Left renal pelvis (tissue), 4 donors: ENCODE measurements at regions not wholly inside any gene's neighbourhood (a gene's known extent, or its start where the extent isn't known, plus 50 kb on each side); places are given as distances from the start of the nearest gene placed in this dataset.

ENCODE experiments used
- DNase-seq, 4 donors: peaks; one replicate each; pipeline ENCODE4 v3.0.0-alpha.2; 2013; ENCODE audit warnings: low read depth in 4 of 4, low spot score in 3 of 4

DNA sequence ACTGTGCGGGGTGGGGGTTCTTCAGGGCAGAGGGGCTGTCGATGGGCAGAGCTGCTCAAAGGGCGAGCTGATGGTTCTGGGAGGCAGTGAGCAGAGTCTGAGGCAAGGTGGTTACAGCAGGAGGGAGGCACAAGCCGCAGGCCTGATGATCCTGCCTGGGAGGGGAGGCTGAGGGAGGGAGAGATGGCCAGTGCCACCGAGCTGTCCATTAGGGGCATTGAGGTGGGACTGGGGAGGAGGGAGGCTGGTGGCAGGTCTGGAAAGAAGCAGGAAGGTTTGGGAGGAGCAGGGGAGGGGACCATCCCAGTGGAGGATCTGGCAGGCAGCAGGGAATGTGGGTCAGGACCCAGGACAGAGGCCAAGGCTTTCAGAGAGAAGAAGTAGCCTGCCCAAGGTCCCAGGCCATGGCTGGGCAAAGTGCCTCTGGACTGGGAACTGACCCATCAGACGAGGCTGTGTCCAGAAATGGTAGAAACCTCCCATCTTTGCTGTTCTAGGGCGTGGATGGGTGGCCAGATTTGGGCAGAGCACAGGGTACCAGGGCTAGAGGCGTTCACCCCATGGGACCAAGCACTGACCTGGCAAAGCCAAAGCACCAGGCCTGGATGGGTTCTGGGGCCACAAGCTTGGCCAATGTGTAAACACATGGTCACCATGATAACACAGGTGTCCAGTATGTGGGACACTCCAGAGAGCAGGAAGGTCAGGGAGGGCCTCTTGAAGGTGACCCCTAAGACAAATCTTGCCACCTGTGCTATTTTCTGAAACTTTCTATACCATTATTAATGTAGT is 55.5 kb downstream of the INHBB start:
- no peak for DNase-seq

DNA sequence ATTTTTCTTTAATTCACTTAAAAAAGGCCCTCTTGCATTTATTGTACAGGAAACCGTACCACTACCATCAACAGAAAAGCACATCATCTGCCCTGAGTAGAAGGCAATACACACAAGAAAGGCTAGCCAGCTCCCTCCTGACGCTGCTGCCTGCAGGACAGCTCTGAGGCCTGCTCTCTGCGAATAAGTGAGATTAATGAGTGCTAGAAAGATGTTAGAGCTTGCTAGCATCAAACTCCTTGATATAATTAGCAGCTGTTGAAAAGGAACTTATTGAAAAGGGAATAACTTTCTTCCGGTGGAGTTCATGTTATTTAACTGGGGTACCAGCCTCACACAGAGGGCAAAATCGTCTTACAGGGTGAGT is 56.1 kb downstream of the INHBB start:
- no peak for DNase-seq

DNA sequence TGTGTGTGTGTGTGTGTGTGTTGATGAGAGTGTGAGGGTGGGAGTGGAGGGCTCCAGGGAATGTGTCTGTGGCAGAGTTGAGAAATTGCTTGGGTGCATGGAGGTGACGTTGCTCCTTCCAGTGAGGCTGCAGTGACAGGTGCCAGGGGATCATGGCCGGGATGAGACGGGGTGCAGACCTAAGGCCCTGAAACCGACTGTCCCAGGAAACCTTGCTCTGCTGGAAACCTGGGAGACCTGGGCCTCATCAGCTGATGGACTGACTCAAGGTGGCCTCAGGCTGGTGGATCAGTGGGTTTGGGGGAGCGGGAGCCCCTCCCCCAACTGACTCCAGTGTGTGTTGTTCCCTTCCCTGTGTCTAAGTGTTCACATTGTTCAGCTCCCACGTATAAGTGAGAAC is 56.6 kb downstream of the INHBB start:
- DNase-seq: no peak

DNA sequence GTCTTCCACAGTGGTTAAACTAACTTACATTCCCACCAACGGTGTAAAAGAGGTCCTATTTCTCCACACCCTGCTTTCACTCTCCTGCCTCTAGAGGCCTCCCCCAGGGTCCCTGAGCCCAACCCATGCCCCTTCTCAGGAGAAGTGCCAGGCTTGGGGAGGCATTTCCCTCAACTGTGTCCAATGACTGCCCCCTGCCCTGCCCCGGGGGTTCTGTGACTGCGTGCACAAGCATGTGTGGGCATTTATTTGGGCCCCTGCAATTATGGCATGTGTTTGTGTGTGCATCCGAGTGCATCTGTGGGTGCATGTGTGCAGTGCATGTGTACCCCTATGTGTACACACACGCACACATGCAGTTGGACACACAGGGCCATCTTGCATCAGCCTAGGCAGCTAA is 57.3 kb downstream of the INHBB start:
- DNase-seq: no peak

DNA sequence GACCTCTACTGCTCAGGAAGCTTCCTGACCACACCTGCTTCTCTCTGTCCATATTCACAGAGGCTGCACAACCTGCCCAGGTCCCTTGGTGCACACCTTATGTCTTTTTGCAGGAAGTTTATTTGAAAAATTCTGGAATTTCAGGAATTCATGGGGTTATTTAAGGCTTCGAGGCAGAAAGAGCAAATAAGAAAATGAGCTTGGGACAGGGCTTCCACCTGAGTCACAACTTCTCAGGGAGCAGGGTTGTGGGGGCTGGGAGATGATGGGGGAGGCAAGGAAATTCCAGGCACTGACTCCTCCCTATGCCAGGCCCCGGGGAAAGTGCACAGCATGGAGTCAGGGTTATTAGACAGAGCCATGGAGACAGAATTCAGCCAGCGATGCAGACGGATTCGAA is 57.7 kb downstream of the INHBB start:
- DNase-seq: no peak

DNA sequence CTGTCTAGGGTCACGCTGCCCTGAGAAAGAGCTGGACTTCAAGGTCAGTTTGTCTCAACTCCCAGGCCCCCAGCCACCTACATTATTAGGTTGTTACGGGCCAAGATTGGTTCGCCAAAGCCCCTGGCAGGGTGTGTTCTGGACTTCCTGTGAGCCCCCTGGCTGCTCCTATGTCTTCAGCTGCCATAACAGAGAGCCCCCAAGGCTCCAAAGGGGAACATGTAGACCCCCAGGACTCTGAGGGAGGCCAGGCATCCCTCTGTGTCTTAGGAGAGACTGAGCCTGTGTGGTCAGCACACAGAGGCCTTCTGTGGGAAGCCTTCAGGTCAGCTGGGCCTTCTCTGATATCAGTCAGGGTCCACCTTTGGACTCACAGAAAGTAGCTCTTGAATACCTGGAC is 58.3 kb downstream of the INHBB start:
- no peak for DNase-seq

DNA sequence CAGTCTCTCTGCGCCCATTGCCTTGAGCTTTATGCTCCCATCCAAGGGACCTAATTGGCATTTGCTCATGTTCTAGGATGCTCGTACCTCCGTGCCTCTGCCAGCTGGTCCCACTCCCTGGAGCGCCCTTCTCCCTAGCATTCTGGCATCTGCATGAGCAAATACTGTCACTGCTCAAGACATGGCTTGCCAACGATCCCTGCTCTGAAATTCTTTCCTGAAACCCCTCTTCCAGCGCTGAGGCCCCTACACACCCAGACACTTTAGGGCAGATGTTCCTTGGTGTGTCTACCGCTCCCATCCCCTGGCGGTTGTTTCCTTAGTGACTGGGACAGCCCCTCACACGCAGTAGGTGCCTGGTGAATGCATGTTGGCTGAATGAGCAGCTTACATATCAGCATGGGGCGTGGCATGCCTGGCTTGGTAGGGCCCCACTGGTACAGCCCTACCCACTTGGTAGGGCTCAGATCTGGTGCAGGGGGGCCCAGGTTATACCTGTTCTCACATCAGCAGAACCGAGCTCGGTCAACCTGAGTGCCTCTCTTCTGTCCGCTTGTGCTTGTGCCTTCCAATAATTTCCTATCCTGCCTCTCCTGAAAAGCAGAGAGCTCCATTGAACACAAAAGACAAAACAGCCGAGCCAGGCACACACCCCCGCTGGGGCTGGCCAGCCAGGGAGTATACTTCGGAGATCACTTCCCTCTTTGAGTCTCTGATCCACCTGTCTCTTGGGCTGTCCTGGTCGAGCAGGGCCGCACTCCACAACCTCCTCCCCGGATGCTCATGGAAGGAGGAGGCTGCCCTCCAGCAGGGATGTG is 59.2 kb downstream of the INHBB start:
- no peak for DNase-seq

DNA sequence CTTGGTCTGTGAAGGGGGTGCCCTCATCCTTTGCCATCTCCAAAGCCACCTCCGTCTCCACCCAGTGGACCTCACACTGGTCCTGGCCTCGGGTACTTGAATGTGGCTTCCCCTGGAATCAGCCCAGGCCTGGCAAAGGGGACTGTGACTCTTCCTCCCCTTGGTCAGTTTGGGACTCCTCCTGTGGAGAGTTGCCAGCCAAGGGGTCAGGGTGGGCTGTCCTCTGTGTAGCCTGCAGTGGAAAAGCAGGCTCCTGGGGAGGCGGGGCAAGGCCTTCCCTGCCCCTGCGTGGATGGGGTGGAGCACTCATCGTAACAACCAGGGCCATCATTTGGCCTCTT is 59.8 kb downstream of the INHBB start:
- no peak for DNase-seq

DNA sequence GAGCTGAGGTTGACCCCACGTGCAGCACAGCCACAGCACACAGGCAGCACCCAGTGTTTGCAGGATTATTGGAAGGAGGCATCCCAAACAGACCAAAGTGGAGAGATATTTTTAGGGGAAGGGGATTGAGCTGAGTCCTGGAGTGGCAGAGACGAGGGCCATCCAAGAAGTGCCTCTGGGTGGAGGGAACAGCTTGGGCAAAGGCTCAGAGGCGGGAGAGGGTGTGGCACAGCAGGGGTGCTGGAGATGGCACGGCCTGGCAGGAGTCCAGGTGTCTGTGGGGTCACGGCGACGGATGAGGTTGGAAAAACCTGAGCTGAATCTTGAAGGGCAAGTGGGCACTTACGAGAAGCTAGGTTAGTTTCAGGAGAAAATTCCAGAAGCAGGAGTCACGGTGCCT is 60.6 kb downstream of the INHBB start:
- no peak for DNase-seq

DNA sequence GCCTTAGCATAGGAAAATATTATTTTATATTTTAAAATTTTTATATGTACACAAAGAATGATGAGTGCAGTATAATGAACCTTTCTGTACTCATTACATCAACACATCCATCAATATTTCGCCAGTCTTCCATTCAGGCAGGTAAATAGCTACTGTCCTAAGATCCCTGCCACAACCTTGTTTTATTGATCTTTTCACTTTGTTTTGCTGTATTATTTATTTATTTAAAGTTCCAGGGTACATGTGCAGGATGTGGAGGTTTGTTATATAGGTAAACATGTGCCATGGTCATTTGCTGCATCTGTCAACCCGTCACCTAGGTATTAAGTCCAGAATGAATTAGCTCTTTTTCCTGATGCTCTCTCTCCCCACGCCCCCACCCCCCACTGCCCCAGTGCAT is 64.6 kb downstream of the INHBB start:
- DNase-seq: no peak

DNA sequence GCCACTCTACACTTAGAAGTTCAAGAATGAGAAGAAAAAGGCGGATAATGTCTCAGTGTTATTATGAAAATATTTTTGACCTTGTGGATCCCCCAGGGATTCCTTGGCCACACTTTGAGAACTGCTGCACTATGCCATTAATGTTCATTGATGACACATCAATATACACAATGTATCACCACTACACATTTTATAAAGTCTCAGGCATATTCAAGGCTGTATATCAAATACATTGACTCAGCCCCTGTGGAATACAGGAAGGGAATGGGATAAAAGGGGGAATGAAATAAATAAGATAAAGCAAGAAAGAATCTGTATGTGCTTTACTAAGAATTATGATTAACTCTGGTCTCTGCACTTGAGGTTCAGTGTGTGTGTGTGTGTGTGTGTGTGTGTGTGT is 69.1 kb downstream of the INHBB start:
- no peak for DNase-seq

DNA sequence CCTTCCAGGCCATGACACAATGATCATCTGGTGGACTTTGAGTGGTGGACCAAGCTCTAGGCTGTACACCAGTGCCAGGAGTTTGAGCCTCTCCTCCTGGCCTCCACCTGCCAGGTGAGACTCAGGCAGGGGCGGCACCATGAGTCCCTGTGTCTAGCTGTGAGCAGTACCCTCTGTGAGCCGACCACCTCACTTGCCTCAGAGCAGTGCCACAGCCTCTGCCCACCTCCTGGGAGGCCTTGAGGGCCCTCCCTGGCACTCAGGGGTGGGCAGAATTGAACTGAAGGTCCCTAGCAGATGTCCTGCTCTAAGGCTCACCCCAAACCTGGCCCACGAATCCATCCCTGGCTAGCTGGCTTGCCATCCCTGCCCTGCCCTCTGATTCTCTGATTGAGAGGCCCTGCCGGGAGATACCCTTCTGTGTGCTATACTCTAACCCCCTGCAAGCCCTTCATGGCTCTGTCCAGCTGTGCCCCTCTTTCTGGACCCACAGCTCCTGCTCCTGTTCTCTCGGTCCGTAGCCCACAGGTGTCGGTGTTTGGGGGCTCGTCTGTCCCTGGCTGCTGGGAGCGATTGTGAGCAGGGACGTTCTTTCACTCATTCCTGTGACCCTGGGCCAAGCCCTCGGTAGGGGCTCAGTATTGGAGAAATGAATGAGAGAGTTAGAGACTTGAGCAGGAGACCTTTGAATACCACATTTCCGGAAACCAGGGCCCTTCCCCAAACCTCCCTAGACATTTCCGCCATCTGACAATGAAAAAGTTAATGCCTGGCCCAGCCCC is 70.0 kb downstream of the INHBB start:
- DNase-seq: no peak

DNA sequence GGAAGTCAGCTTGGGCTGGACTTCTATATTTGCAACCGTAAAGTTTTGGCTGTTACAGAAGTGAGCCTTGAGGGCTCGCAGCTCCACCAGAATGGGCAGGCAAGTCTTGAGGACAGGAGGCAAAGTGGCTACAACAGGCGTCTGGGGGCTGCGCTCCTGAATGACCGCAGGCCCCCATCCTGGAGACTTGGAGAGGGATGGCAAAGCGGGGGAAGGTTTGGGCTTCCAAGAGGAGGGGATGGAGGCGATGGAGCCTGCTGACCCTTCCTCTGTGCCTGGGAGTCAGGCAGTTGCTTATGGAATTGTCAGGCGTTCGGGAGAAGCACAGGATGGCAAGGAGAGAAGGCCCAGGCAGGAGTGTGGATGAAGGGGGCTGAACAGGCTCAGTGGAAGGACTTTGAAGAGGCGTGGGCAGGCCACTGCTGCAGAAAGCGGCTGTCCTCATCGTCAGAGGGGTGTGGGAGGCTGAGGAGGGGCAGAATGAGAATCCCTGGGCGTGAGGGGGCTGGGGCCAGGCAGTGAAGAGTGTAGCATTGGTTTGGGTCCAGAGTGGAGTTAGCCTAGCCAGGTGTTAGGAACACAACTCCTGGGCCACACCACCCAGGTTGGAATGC is 72.3 kb downstream of the INHBB start:
- DNase-seq: no peak

DNA sequence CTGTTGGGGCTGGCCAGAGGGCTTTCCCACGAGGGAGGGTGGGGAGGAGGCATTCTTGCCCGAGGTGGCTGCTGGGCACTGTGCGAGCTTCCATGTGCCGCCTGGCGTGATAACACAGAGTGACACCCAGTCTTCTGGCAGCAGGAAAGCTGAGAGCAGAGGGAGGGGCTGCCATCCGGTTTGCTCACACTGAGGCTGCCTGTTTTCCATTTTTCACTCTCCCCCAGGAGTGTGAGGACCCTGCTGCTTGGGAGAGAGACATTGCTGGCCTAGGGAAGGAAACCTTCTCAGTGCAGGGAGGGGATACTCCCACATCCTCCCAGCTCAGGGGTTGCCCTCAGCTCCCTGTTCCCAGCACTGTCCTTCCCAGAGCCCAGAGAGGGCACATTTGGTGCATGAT is 73.1 kb downstream of the INHBB start:
- no peak for DNase-seq

DNA sequence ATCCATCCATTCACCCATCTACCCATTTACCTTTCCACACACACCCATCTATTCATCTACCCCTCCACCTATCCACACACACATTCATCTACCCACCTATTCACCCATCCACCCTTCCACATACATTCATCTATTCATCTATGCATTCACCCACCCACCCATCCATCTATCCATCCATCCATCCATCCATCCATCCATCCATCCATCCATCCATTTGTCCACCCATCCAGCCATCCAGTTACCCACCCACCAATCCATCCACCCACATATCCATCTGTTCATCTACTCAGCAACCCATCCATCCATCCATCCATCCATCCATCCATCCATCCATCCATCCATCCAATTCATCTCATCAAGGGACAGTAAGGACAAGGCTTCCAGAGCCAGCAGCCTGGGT is 74.0 kb downstream of the INHBB start:
- DNase-seq: no peak

DNA sequence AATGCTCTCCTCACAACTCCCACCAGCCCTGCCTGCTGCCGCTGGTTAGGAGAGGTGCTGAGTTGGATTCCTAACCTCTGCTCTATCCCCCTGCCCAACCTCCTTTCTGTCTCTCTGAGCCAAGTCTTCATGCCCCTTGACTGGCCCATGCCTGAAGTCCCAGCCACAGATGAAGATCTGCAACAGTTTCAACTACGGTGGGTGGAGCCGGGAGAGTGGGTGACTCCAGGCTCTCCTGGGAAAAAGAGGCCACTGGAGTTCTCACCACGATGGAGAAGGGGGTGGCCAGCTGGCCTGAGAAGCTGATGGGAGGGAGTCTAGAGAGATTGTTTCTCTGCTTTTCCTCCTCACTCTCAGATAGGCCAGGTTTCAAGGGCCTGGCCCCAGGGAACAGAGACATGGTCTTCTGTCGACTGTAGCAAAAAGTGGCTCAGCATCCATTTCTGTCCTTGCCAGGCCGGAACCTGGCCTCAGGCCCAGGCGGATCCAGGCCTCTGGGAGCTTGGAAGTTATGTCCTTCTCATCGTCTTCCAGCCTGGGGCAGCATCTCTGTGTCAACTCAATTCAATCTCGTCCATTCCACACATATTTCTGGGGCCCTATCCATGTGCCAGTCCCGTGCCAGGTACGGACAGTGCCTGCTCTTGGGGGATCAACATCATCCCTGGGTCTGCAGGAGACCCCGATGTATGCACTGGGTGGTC is 75.3 kb downstream of the INHBB start:
- DNase-seq: no peak

DNA sequence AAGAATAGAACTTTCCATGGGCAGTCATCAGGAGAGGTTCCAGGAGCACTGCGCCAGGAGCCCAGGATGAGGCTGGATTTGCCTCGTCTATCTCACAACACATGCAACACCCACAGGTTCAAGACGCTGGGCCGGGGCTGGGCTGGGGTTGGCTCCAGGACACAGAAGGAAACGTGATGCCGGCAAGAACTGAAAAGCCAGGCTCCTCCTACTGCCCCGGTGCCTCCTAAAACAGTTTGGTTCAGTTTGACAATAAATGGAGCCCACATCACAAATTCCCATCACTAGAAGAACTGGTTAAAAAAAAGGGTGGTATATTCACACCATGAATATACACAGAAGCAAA is 75.9 kb downstream of the INHBB start:
- no peak for DNase-seq

DNA sequence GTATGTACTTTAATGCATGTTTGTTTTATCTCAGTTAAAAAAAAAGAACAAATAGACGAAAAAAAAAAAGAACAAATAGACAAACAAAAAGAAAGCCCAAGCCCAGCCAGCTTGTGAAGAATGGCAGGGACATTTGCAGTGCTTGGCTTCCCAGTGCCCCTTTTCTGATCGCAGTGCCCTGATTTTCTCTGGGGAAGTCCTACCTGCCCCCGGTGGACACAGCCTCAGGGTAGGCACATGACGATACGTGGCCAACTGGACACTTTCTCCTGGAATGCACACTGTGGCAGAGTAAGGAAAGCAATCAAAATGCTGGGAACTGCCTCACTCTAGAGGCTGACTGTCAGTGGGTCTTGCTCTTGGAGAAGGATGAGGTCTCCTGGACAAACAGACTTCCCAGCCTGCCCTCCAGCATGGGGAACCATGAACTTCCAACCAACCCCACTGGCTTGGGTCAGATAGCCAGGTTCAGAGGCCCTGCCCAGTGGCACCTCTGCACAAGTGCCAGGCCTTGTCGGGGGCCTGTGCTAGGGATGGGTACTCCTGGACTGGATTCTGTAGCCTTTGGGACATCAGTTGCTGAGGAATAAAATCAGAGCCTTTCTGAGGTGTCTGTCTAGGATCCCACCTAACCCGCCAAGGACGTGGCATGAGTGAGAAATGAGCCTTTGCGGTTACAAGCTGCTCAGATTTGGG is 76.7 kb downstream of the INHBB start:
- no peak for DNase-seq

DNA sequence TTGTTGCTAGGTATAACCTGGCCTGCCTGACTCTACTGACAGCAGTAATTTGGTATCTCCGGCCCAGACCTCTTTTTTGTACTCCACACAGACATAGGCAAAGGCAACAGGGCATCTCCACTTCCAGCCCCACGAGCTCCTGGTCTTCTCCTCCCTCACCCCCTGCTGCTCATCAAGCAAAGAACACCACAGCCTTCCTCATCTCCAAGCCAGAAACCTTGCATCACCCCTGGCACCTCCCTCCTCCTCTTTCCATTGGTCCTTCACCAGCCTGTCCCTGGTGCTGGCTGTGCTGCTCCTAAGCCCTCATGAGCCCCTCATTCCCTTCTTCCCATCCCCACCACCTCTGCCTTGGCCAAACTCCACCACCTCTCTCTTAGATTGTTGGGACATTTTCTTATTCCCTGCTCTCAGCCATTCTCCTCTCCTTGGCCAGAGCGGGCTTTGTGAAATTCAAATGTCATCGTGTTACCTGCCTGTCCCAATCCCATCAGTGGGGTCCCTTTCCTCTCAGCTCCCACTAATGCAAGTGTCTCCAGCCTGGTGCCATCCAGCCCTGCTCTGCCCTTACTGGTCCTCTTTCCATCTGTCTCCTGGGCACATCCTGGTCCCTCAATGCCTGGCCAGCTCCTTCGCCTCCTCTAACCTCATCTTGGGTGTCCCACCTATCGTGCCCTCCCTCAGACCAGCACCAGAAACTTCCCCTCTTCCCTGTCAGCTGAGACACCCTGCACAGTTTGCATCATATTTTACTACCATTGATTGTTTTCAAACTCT is 77.4 kb downstream of the INHBB start:
- no peak for DNase-seq
